Aorta (tissue), 5 donors: ENCODE measurements at regions not wholly inside any gene's neighbourhood (a gene's known extent, or its start where the extent isn't known, plus 50 kb on each side); places are given as distances from the start of the nearest gene placed in this dataset.
"Not testable (repeated sequence)": the region's sequence is repeated elsewhere in the genome, so short reads cannot be mapped to it uniquely, and the experiment has no call there.

Experiments
- ATAC-seq: fragments of 200-7000 bp; cut with Tn5 transposase; one replicate; pipeline ENCODE4 v1.9.1; 2022; ENCODE audit warnings: moderate library complexity; ENCODE audit not compliant: low FRiP score
- DNase-seq, 2 donors: peaks; one replicate each; pipeline ENCODE4 v3.0.0-alpha.2; 2020
- H3K27ac ChIP-seq, 2 donors: one replicate each; pipeline ENCODE4 v1.5.1; 2013; ENCODE audit warnings: low read length in 2 of 2, mild to moderate bottlenecking in 2 of 2, moderate library complexity in 2 of 2, control low read depth in 1 of 2, inconsistent platforms in 1 of 2, low read depth in 1 of 2
- H3K27me3 ChIP-seq, 2 donors: one replicate each; pipeline ENCODE4 v1.6.1; 2013; ENCODE audit warnings: control low read depth in 1 of 2, low read length in 1 of 2, mild to moderate bottlenecking in 1 of 2, moderate library complexity in 1 of 2; ENCODE audit not compliant: insufficient read depth in 2 of 2, control insufficient read depth in 1 of 2
- H3K36me3 ChIP-seq, 2 donors: one replicate each; pipeline ENCODE4 v1.6.1; 2013; ENCODE audit warnings: control low read depth in 1 of 2, low read length in 1 of 2, mild to moderate bottlenecking in 1 of 2; ENCODE audit not compliant: insufficient read depth in 2 of 2, control insufficient read depth in 1 of 2
- H3K4me1 ChIP-seq, 2 donors: one replicate each; pipeline ENCODE4 v1.6.1; 2013; ENCODE audit warnings: low read length in 2 of 2, control low read depth in 1 of 2, mild to moderate bottlenecking in 1 of 2, moderate library complexity in 1 of 2; ENCODE audit not compliant: insufficient read depth in 2 of 2, control insufficient read depth in 1 of 2
- H3K4me3 ChIP-seq, 2 donors: one replicate each; pipeline ENCODE4 v1.5.1; 2013; ENCODE audit warnings: low read length in 2 of 2, control low read depth in 1 of 2, mild to moderate bottlenecking in 1 of 2
- H3K9me3 ChIP-seq: one replicate; pipeline ENCODE4 v1.6.1; 2013; ENCODE audit warnings: mild to moderate bottlenecking, low read length; ENCODE audit not compliant: control insufficient read depth
- WGBS, 2 donors: extraction: QIAGEN DNeasy Blood & Tissue Kit; methylation state at CpG; one replicate each; pipeline ENCODE4 v1.1.7; 2013; 5-methylcytosine and 5-hydroxymethylcytosine counted together
- intact Hi-C, 2 donors: fragments of 100-400 bp; cut with DNase I; formaldehyde crosslinking; loops; one replicate each; pipeline versions ENCODE4 v1.14.2 to v1.15.0; 2022
- donor health status: healthy with polysubstance abuse.
- donor health status: Bipolar disorder and iron deficiency.
- donor health status: DM: no; HTN: no; CAD: no.
- donor health status: DM: no; HTN: no; CAD: no.
- donor health status: DM: yes; HTN: yes; CAD: no.

- no peaks in the 10 kb centered on the region for H3K36me3 ChIP-seq
- H3K4me1 ChIP-seq, result peaks cover 0 to 5% of the 10 kb centered on the region in 2 donors
- no peaks in the 10 kb centered on the region for H3K27me3 ChIP-seq
- no peak overlapping the region for H3K27ac ChIP-seq
- H3K4me3 ChIP-seq, result no peak overlapping the region
- intact Hi-C loops, result loop anchor here in 1 of 2 donors (10.0 kb wide), 1 partner anchor 76 kb away; no protein-coding TSS in a partner anchor
- ATAC-seq (no peak), DNase-seq (no peak)
- H3K9me3 ChIP-seq, result no peaks in the 10 kb centered on the region
Observed at GRCh38 chr3:31198890-31199289, 304.4 kb upstream of the GADL1 start.

GRCh38 chr3:31203960-31204795, 309.7 kb upstream of the GADL1 start:
- DNase-seq, result no peak
- Histone ChIP-seq H3K27ac (no peak overlapping the region), H3K4me1 (peaks cover 2 to 3% of the 10 kb centered on the region in 2 donors), H3K27me3 (no peaks in the 10 kb centered on the region), H3K9me3 (no peaks in the 10 kb centered on the region), H3K4me3 (no peak overlapping the region), H3K36me3 (no peaks in the 10 kb centered on the region)
- ATAC-seq, result no peak
- 41 to 43% methylated on average over 5 of the region's 5 CpGs for WGBS, 2 donors
- intact Hi-C loops, result no loop called here

GRCh38 chr3:31204796-31205056, 310.3 kb upstream of the GADL1 start:
- H3K4me1 ChIP-seq, DNase-seq, H3K27me3 ChIP-seq, H3K27ac ChIP-seq, H3K36me3 ChIP-seq, H3K9me3 ChIP-seq, H3K4me3 ChIP-seq, intact Hi-C loops, ATAC-seq: not testable (repeated sequence)
- 96 to 99% methylated on average over 4 of the region's 4 CpGs for WGBS, 2 donors

- WGBS, 2 donors, result 90% methylated on average over 5 of the region's 5 CpGs
Observed at GRCh38 chr3:31210068-31210645, 315.7 kb upstream of the GADL1 start.

GRCh38 chr3:31213869-31214486, 318.7 kb upstream of the STT3B start:
- H3K4me3 ChIP-seq, result no peak overlapping the region
- no peaks in the 10 kb centered on the region for H3K27me3 ChIP-seq
- WGBS, 2 donors, result 94 to 97% methylated on average over 7 of the region's 7 CpGs
- DNase-seq (no peak), ATAC-seq (no peak)
- no peaks in the 10 kb centered on the region for H3K9me3 ChIP-seq
- no peaks in the 10 kb centered on the region for H3K36me3 ChIP-seq
- intact Hi-C loops, result no loop called here
- no peak overlapping the region for H3K27ac ChIP-seq
- H3K4me1 ChIP-seq, result no peaks in the 10 kb centered on the region

More at GRCh38 chr3:31210068-31210645, 315.7 kb upstream of the GADL1 start:
- intact Hi-C loops, result no loop called here
- Histone ChIP-seq H3K27me3 (no peaks in the 10 kb centered on the region), H3K4me3 (no peak overlapping the region), H3K4me1 (peaks cover 0 to under 1% of the 10 kb centered on the region in 2 donors), H3K9me3 (no peaks in the 10 kb centered on the region), H3K27ac (no peak overlapping the region), H3K36me3 (no peaks in the 10 kb centered on the region)
- ATAC-seq, result no peak
- DNase-seq, result no peak

GRCh38 chr3:31218082-31218481, 314.6 kb upstream of the STT3B start:
- Histone ChIP-seq H3K27ac (no peak overlapping the region), H3K36me3 (no peaks in the 10 kb centered on the region), H3K27me3 (no peaks in the 10 kb centered on the region), H3K4me1 (no peaks in the 10 kb centered on the region), H3K9me3 (no peaks in the 10 kb centered on the region), H3K4me3 (no peak overlapping the region)
- 96 to 98% methylated on average over 3 of the region's 3 CpGs for whole genome bisulfite sequencing, 2 donors
- intact Hi-C loops, result no loop called here
- no peak for DNase-seq
- ATAC-seq, result no peak

GRCh38 chr3:31219131-31219843, 313.4 kb upstream of the STT3B start:
- WGBS, 2 donors, result 46 to 54% methylated on average over 2 of the region's 2 CpGs
- H3K4me3 ChIP-seq, result no peak overlapping the region
- no peaks in the 10 kb centered on the region for H3K9me3 ChIP-seq
- intact Hi-C loops, result no loop called here
- no peaks in the 10 kb centered on the region for H3K36me3 ChIP-seq
- H3K27ac ChIP-seq, result no peak overlapping the region
- no peaks in the 10 kb centered on the region for H3K4me1 ChIP-seq
- ATAC-seq (no peak), DNase-seq (no peak)
- H3K27me3 ChIP-seq, result no peaks in the 10 kb centered on the region

GRCh38 chr3:31220431-31220830, 312.3 kb upstream of the STT3B start:
- intact Hi-C loops, result no loop called here

More at GRCh38 chr3:31220431-31220830, 312.3 kb upstream of the STT3B start:
- ATAC-seq (no peak), DNase-seq (no peak)
- H3K27ac ChIP-seq, result no peak overlapping the region
- H3K4me1 ChIP-seq, result no peaks in the 10 kb centered on the region
- no peaks in the 10 kb centered on the region for H3K27me3 ChIP-seq
- WGBS, 2 donors, result 97 to 99% methylated on average over 4 of the region's 4 CpGs
- H3K4me3 ChIP-seq, result no peak overlapping the region
- H3K36me3 ChIP-seq, result no peaks in the 10 kb centered on the region
- H3K9me3 ChIP-seq, result no peaks in the 10 kb centered on the region
